COLO668 (cell line): ENCODE measurements at regions not wholly inside any gene's neighbourhood (a gene's known extent, or its start where the extent isn't known, plus 50 kb on each side); places are given as distances from the start of the nearest gene placed in this dataset.
A peak's percentile ranks its signal among the peaks of the same experiment; 100 is the strongest.

Source experiments
- DNase-seq: peaks from one replicate; lab custom pipeline; 2025; ENCODE audit not compliant: unreplicated experiment; lab: John Stamatoyannopoulos, UW

GRCh38 chr9:108724122-108724521 lies 131.7 kb downstream of the ACTL7B start:
- DNase-seq: no peak

- no peak for DNase-seq
These were observed 133.4 kb downstream of the ACTL7B start for GRCh38 chr9:108722396-108722795.

GRCh38 chr9:108720191-108720642 lies 135.6 kb downstream of the ACTL7B start:
- no peak for DNase-seq

GRCh38 chr9:108710424-108710823 lies 145.4 kb downstream of the ACTL7B start:
- DNase-seq: no peak

GRCh38 chr9:108709997-108710396 lies 145.8 kb downstream of the ACTL7B start:
- DNase-seq: no peak

- no peak for DNase-seq
These were observed 146.7 kb downstream of the ACTL7B start for GRCh38 chr9:108709126-108709525.

GRCh38 chr9:108708448-108708847 lies 147.3 kb downstream of the ACTL7B start:
- DNase-seq: no peak

GRCh38 chr9:108707120-108707519 lies 148.7 kb downstream of the ACTL7B start:
- DNase-seq: no peak

- no peak for DNase-seq
These were observed 151.5 kb downstream of the ACTL7B start for GRCh38 chr9:108704156-108704852.

GRCh38 chr9:108703429-108703828 lies 152.4 kb downstream of the ACTL7B start:
- DNase-seq: no peak

- no peak for DNase-seq
These were observed 153.1 kb downstream of the ACTL7B start for GRCh38 chr9:108702681-108703080.

- DNase-seq: no peak
These were observed 157.0 kb downstream of the ACTL7B start for GRCh38 chr9:108698801-108699200.

- DNase-seq: no peak
These were observed 157.6 kb downstream of the ACTL7B start for GRCh38 chr9:108698231-108698630.

GRCh38 chr9:108696156-108696555 lies 159.6 kb downstream of the ACTL7B start:
- DNase-seq: no peak

GRCh38 chr9:108694170-108694569 lies 161.6 kb downstream of the ACTL7B start:
- no peak for DNase-seq

- peak; percentile 70 for DNase-seq
These were observed 164.2 kb downstream of the ACTL7B start for GRCh38 chr9:108691614-108692013.

- DNase-seq: no peak
These were observed 167.1 kb downstream of the ACTL7B start for GRCh38 chr9:108688676-108689075.

GRCh38 chr9:108688051-108688450 lies 167.7 kb downstream of the ACTL7B start:
- DNase-seq: no peak

GRCh38 chr9:108687006-108687987 lies 168.5 kb downstream of the ACTL7B start:
- DNase-seq: peak; percentile 7

- DNase-seq: no peak
These were observed 171.3 kb downstream of the ACTL7B start for GRCh38 chr9:108684288-108685025.

GRCh38 chr9:108683245-108683644 lies 172.5 kb downstream of the ACTL7B start:
- DNase-seq: no peak
